GM12801 (cell line): ENCODE measurements at regions not wholly inside any gene's neighbourhood (a gene's known extent, or its start where the extent isn't known, plus 50 kb on each side); places are given as distances from the start of the nearest gene placed in this dataset.

Source experiments
- CTCF ChIP-seq: IDR thresholded peaks from one replicate; pipeline ENCODE4 v1.5.1; 2011; ENCODE audit warnings: control low read depth; ENCODE audit not compliant: insufficient read length; ENCODE audit errors: extremely low read depth

GRCh38 chr20:39885975-39886649 is 802.9 kb downstream of the MAFB start:
- TF ChIP-seq CTCF = no peak

- TF ChIP-seq CTCF = no peak
Measured at GRCh38 chr20:39882806-39883205, 806.2 kb downstream of the MAFB start.

GRCh38 chr20:39880890-39881289 is 808.1 kb downstream of the MAFB start:
- no peak for TF ChIP-seq CTCF

- TF ChIP-seq CTCF = no peak
Measured at GRCh38 chr20:39879296-39879695, 809.7 kb downstream of the MAFB start.

GRCh38 chr20:39878809-39879208 is 810.2 kb downstream of the MAFB start:
- TF ChIP-seq CTCF = no peak

- no peak for TF ChIP-seq CTCF
Measured at GRCh38 chr20:39878320-39878719, 810.7 kb downstream of the MAFB start.

GRCh38 chr20:39877788-39878187 is 811.2 kb downstream of the MAFB start:
- no peak for TF ChIP-seq CTCF
